ENCODE measurements at regions not wholly inside any gene's neighbourhood (a gene's known extent, or its start where the extent isn't known, plus 50 kb on each side); places are given as distances from the start of the nearest gene placed in this dataset.

GRCh38 chr3:13214847-13215472 is 141.7 kb upstream of the IQSEC1 start:
- TF ChIP-seq POLR2A (IDR thresholded peaks at IDR 0.05) (no peak), CTCF (IDR thresholded peaks at IDR 0.05) (no peak), POLR2AphosphoS5 (IDR thresholded peaks at IDR 0.05) (no peak)

Data from gastroesophageal sphincter (tissue), 3 donors.